ENCODE measurements at regions not wholly inside any gene's neighbourhood (a gene's known extent, or its start where the extent isn't known, plus 50 kb on each side); places are given as distances from the start of the nearest gene placed in this dataset.

DNA sequence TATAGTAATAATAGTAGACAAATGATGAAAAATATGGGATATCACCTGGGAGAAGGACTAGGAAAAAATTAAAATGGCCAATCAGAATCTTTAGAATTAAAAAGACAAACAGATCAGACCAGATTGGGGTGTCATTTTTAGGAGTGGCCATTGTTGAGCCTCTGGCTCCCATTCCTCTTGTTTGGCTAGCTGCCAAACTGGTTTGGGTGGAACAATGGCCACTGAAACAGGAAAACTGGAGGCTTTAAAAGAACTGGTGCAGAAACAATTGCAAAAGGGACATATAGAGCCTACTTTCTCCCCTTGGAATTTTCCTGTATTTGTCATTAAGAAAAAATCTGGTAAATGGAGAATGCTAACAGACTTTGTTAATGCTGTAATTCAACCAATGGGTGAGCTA lies 294.8 kb upstream of the DKK2 start:
- ChIA-PET CTCF (no interaction called here), POLR2A (ENCODE audit: unreplicated experiment) (no interaction called here)
- H4K8ac ChIP-seq (ENCODE audit: low read depth in 2 of 2, low read length in 2 of 2), result no peak overlapping the region
- TF ChIP-seq RAD21 (IDR thresholded peaks at IDR 0.05; ENCODE audit: low read length), result no peak
- TF ChIP-seq MXI1 (IDR thresholded peaks at IDR 0.05; ENCODE audit: borderline replicate concordance, low read depth, low read length), result no peak
- TF ChIP-seq RFX5 (IDR thresholded peaks at IDR 0.05; ENCODE audit: low read depth, low read length), result no peak
- TF ChIP-seq RCOR1 (IDR thresholded peaks at IDR 0.05; ENCODE audit: insufficient replicate concordance, low read length), result no peak
- TF ChIP-seq BHLHE40 (IDR thresholded peaks at IDR 0.05; ENCODE audit: low read depth, low read length), result no peak
- no peak for TF ChIP-seq SMC3 (IDR thresholded peaks at IDR 0.05; ENCODE audit: low read depth, low read length)
- TF ChIP-seq, protein P1, sequence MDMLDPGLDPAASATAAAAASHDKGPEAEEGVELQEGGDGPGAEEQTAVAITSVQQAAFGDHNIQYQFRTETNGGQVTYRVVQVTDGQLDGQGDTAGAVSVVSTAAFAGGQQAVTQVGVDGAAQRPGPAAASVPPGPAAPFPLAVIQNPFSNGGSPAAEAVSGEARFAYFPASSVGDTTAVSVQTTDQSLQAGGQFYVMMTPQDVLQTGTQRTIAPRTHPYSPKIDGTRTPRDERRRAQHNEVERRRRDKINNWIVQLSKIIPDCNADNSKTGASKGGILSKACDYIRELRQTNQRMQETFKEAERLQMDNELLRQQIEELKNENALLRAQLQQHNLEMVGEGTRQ (IDR thresholded peaks at IDR 0.05; ENCODE audit: low read depth, low read length), result no peak
- no peak for TF ChIP-seq MAFK (IDR thresholded peaks at IDR 0.05; ENCODE audit: low read depth, low read length)
- no peak overlapping the region for H3K4ac ChIP-seq (ENCODE audit: low read depth, low read length)
- H4K91ac ChIP-seq (ENCODE audit: insufficient read depth, low read depth, low read length), result no peak overlapping the region
- DNase-seq (no peak), ATAC-seq (ENCODE audit: low read depth) (no peak)
- H3K4me3 ChIP-seq (ENCODE audit: insufficient read depth, low read depth, low read length), result no peak overlapping the region
- no peak overlapping the region for H2BK15ac ChIP-seq (ENCODE audit: low read depth, low read length)
- H2BK20ac ChIP-seq (ENCODE audit: low read depth, low read length), result no peak overlapping the region
- H3K4me2 ChIP-seq (ENCODE audit: low read depth, low read length), result no peak overlapping the region
- H2BK120ac ChIP-seq (ENCODE audit: low read depth, low read length), result no peak overlapping the region
- H3K9me3 ChIP-seq (ENCODE audit: control insufficient read depth, insufficient read depth, low read length), result no peaks in the 10 kb centered on the region
- in situ Hi-C loops (cut with MboI; ENCODE audit: low sequenced_read_pairs), result no loop called here
- H3K56ac ChIP-seq (ENCODE audit: extremely low read depth, insufficient read depth, low read length), result no peak overlapping the region
- no peak overlapping the region for H3K27ac ChIP-seq (ENCODE audit: insufficient read depth, low read length)
- H2BK5ac ChIP-seq (ENCODE audit: low read depth, low read length, poor library complexity, severe bottlenecking), result no peak overlapping the region
- H3K36me3 ChIP-seq (ENCODE audit: control insufficient read depth, insufficient read depth, low read length), result no peaks in the 10 kb centered on the region
- H2AFZ ChIP-seq (replicated peaks; ENCODE audit: low read length, poor library complexity), result no peak overlapping the region
- no peak overlapping the region for H3K9ac ChIP-seq (ENCODE audit: low read depth, low read length)
- H3K27me3 ChIP-seq (ENCODE audit: control insufficient read depth, insufficient read depth, low read length), result no peaks in the 10 kb centered on the region
- H3K14ac ChIP-seq (replicated peaks; ENCODE audit: low read depth, low read length), result no peak overlapping the region
- no peaks in the 10 kb centered on the region for H3K9me1 ChIP-seq (ENCODE audit: insufficient read depth, low read length)
- no peak overlapping the region for H3K23ac ChIP-seq (ENCODE audit: low read depth, low read length)
- H2AK9ac ChIP-seq (replicated peaks; ENCODE audit: low read depth, low read length, poor library complexity), result no peak overlapping the region
- no peak overlapping the region for H2AK5ac ChIP-seq (ENCODE audit: low read depth, low read length)
- H4K20me1 ChIP-seq (ENCODE audit: insufficient read depth, low read length), result no peaks in the 10 kb centered on the region
- no peak overlapping the region for H3K18ac ChIP-seq (ENCODE audit: low read depth, low read length)
- H4K5ac ChIP-seq (ENCODE audit: low read depth, low read length), result no peak overlapping the region
- H3K4me1 ChIP-seq (ENCODE audit: control insufficient read depth, insufficient read depth, low read length), result no peaks in the 10 kb centered on the region
- dilution Hi-C loops (cut with HindIII; ENCODE audit: low sequenced_read_pairs, unreplicated experiment), result no loop called here
- intact Hi-C loops (cut with micrococcal nuclease), result no loop called here
- no TSS peak for BruUV-seq (replicated peaks)
- no peaks in the 10 kb centered on the region for H3K79me1 ChIP-seq (ENCODE audit: low read depth in 1 of 2, low read length in 2 of 2)
